ENCODE measurements at regions not wholly inside any gene's neighbourhood (a gene's known extent, or its start where the extent isn't known, plus 50 kb on each side); places are given as distances from the start of the nearest gene placed in this dataset.
"Not testable (repeated sequence)": the region's sequence is repeated elsewhere in the genome, so short reads cannot be mapped to it uniquely, and the experiment has no call there.

DNA sequence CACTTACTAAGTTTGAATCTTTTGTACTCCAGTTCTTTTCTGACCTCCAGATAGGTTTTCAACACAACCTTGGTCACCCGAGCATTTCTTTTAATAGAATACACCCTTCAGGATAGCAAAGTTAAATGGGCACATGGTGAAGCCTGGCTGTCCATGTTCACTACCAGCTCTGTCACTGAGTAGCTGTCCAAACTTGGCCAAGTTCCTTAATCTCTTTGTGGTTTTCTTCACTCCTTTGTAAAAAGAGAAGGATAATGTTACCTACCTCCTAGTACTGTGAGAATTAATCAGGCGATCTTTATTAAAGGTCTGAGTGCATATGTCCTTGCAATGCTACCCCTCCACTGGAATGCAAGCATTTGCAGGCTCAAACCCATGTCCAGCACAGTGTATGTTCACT, 128.1 kb upstream of the PTPRZ1 start:
- DNase-seq (ENCODE audit: low spot score), result no peak

GRCh38 chr7:121744319-121744718, 128.6 kb upstream of the PTPRZ1 start:
- no peak for DNase-seq (ENCODE audit: low spot score)

DNA sequence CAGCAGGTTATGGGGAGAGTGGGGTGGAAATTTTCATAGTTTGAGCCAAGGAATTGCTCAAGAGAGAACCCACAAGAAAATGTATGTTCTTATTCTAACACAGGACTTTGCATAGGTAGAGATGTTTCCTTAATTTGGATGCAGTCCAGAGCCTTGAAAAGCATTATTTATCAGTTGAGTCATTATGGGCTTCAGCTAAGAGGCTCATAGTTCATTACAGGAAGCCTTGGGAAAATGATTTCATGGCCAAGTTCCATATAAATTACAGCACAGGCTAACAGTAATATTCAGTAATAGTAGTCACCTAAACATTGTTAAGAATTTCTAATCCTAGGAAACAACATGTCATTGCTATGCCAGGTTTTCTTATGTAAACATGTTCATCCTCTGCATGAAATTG, 131.1 kb upstream of the PTPRZ1 start:
- DNase-seq (ENCODE audit: low spot score), result no peak

GRCh38 chr7:121739465-121739864, 133.5 kb upstream of the PTPRZ1 start:
- no peak for DNase-seq (ENCODE audit: low spot score)

DNA sequence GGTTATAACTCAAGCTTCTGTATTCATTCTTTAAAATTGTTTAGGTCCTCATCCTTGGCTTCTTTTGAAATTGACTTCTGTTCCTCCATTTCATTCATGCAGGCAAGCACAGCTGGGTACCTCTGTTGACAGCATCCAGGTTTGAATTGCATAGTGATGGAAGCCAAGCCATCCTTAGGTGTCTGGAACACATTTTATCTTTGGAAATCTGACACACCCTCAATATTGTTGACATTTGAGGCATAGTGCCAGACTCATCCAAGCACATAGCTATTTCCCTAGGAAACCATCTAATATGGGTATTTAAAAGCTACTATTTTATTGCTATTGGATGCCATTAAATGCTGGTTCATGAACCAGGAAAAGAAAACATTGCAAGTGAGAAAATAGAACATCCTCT, 142.1 kb upstream of the PTPRZ1 start:
- DNase-seq (ENCODE audit: low spot score), result no peak

DNA sequence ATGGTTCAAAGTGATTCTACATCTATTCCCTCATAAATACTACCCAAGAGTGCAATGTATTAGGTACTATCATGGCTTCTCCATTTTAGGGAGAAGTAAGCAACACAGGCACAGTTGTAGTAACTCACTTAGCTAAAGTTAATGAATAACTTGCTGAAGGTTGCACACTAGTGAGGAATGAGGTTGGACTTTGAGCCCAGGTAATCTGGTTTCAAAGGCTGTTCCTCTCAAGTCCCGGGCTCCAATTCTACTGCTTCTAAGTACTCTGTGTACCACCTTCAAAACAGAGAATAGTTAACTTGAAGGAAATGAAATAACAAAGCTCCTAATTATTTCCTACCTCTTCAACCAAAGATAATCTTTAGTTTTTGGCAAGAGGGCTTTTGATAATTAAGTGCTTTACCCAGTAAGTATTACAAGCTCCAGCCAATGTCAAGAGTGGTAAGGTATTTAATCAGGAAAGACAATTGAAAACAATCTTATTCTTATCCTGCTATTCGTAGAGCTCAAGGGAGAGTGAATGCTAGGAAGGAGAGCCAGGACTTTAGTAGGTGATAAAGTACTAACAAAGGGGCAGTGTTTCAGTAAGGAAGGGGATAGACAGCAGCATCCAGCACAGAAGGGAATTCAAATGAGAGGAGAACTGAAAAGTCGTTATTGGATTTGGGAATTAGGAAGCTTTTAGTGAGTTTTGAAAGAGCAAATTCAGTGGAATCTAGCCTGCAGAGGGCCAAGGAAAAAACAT, 158.2 kb upstream of the PTPRZ1 start:
- no peak for DNase-seq (ENCODE audit: low spot score)

DNA sequence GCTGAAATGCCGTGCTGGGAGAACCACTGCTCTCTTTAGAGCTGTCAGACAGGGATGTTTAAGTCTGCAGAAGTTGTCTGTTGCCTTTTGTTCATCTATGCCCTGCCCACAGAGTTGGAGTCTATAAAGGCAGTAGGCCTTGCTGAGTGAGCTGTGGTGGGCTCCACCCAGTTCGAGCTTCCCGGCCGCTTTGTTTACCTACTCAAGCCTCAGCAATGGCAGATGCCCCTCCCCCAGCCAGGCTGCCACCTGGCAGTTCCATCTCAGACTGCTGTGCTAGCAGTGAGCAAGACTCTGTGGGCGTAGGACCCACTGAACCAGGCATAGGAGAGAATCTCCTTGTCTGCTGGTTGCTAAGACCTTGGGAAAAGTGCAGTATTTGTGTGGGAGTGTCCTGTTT, 160.0 kb upstream of the PTPRZ1 start:
- not testable (repeated sequence) for DNase-seq (ENCODE audit: low spot score)

DNA sequence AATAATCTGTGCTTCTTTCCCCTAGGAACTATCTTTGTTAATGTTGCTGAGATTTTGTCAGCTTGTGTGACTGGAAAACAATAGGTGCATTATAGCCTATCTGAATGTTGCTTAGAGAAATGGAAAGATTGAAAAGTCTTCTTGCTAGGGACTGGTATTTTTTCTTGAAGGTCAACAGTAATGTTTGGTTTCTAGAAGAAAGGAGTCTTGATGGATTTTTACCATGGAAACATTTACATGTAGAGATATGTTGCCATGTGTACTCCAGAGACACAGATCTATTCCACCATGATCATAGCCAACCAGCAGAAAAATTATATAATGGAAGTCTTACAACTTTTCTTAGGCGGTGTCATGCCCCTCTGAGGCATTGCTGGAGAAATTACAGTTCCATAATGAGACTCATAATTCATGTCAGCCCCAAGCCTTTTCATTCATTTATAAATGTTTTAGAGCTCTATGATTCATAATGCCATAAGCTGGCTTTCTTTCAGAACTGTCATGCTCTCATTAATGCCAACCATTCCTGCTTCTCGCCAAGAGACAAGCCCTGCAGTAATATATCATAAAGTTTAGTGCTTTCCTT, 175.1 kb upstream of the PTPRZ1 start:
- no peak for DNase-seq (ENCODE audit: low spot score)

DNA sequence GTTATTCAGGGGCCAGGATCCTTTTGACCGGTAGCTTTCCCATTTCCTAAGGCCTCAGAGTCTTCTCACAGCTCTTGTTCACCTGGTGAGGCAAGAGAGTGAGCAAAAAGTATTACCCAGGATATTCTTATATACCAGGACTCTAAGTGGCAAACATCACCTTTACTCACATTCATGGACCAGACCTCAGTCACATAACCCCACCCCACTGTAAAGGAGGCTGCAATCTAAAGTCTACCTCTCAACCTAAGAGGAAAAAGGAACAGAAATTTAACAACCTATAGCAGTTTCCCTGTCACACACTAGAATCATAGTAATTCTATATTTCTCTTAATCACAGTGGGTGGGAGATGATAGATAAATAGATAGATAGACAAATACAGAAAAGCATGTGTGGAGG, 176.0 kb upstream of the PTPRZ1 start:
- DNase-seq (ENCODE audit: low spot score), result no peak

DNA sequence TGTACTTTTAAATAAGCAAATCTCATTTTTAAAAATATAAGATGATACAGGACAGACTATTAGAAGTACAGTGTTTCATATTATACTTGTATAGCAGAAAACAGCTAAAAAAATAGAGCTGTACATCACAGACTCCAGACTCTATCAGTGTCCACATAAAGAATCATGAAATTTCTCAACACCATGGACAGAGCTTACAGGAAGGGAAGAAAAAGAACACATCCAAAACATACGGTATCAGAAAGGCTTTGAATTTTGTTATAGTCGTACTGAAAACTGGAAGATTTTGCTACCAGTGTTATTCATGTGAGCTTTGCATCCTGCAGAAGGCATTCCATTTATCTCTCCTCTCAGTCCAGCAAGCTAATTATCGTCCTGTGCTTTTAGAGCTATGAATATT, 183.2 kb upstream of the PTPRZ1 start:
- DNase-seq (ENCODE audit: low spot score), result no peak

GRCh38 chr7:121681700-121682099, 191.3 kb upstream of the PTPRZ1 start:
- no peak for DNase-seq (ENCODE audit: low spot score)

GRCh38 chr7:121676168-121676567, 196.8 kb upstream of the PTPRZ1 start:
- DNase-seq (ENCODE audit: low spot score), result no peak

GRCh38 chr7:121674455-121674854, 198.5 kb upstream of the PTPRZ1 start:
- DNase-seq (ENCODE audit: low spot score), result not testable (repeated sequence)

GRCh38 chr7:121669144-121669543, 203.8 kb upstream of the PTPRZ1 start:
- DNase-seq (ENCODE audit: low spot score), result no peak

DNA sequence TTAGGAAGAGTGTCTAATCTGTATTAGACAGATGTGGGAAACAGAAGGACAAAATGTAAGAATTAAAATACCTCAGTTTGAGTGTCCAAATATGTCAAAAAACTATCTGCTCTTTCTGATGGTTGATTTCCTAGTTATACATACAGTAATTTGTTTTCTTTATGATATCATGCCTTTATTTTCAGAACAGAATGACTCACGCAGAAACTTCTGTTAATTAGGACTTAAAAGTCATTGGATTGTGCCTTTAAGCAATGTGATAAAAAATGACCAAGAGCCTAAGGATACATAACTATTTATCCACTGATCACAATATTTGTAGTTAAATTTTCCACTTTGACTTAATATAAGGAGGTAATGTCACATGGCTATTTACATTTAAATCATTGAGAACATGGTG, 206.7 kb upstream of the PTPRZ1 start:
- DNase-seq (ENCODE audit: low spot score), result no peak

- no peak for DNase-seq (ENCODE audit: low spot score)
Measured at GRCh38 chr7:121643320-121643719, 229.6 kb upstream of the PTPRZ1 start.

GRCh38 chr7:121639705-121640104, 233.3 kb upstream of the PTPRZ1 start:
- DNase-seq (ENCODE audit: low spot score), result no peak

- DNase-seq (ENCODE audit: low spot score), result no peak
Measured at GRCh38 chr7:121638286-121638685, 234.7 kb upstream of the PTPRZ1 start.

- DNase-seq (ENCODE audit: low spot score), result no peak
Measured at GRCh38 chr7:121634356-121634755, 238.2 kb upstream of the FAM3C start.

DNA sequence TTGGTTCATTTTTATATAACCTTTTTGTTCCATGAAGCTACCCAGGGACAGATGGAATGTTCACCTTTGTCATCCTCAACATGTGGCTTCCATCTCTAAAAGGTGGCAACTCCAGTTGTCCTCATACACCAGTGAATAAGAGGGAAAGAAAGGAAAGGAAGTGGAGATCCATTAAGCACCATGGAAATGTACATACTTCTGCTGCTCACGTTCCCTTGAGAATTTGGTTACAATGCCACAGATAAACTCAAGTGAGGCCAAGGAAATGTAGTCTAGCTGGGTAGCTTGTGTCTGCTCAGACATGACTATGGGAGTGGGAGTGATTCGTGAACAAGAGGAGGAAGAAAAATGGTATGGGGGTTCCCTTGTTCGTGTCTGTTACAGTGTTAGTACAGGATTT, 237.1 kb upstream of the FAM3C start:
- DNase-seq (ENCODE audit: low spot score), result no peak

DNA sequence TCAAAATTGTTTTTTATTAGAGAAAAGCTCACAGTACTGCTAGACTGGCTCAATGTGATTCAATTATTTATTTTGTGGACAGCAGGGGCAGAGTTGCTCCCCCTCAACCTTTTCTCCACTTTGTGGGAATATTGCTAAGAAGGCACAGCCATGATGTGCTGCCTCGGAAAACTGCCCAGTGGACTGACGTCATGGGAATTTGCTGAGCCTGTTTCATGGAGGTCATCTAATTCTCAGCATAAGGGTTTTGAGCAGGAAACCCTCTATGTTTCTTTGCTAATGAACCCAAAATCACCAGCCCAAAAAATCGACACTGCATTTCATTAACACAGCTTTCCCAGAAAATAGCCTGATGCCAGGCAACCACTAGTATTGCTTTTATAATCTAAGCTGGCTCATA, 228.8 kb upstream of the FAM3C start:
- DNase-seq (ENCODE audit: low spot score), result no peak

- DNase-seq (ENCODE audit: low spot score), result no peak
Measured at GRCh38 chr7:121623130-121623872, 227.2 kb upstream of the FAM3C start.

DNA sequence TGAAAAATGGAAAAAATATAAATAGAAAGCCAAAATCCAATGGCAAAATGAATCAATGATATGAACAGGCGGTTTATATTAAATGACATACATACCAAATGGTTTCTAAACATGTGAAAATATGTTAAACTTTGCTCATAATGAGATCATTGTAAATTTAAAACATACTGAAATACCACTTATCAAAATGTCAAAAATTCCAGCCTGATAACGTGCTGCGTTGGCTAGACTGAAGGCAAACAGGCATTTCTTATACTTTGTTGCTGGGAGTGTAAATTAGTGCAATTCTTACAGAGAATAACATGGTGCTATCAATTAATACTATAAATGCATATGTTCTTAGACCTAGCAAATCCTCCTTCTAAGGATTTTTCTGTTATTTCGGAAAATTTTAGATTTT, 225.8 kb upstream of the FAM3C start:
- DNase-seq (ENCODE audit: low spot score), result no peak
